ENCODE measurements at regions not wholly inside any gene's neighbourhood (a gene's known extent, or its start where the extent isn't known, plus 50 kb on each side); places are given as distances from the start of the nearest gene placed in this dataset.

DNA sequence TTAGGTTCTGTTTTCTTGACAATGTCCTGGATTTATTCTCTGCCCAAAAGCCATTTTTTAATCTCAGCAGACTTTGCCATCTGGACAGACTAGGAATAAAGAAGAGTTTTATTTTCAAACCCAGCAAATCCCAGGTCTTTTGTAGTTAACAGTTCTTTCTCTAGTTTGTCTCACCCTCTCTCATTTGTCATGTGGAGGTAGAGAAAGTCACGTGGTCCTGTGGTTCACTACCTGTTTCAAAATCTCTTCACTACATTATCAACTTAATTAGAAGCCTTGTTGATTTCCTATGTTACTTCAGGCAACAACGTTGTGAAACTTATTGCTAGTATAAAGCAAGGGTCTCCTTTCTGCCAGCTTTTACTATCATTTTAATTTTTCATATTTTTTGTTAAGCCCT lies 1222.6 kb downstream of the EFNB2 start:
- Histone ChIP-seq H3K9me3 (no peaks in the 10 kb centered on the region), H3K27me3 (no peaks in the 10 kb centered on the region), H3K4me3 (no peak overlapping the region), H3K4me1 (no peaks in the 10 kb centered on the region), H3K36me3 (no peaks in the 10 kb centered on the region), H3K27ac (replicated peaks in 1 of 4) (no peak overlapping the region)
- 81% methylated on average over 2 of the region's 2 CpGs for WGBS
- intact Hi-C loops (cut with DNase I): no loop called here
- no peak for DNase-seq (ENCODE audit: extremely low spot score)
- TF ChIP-seq, protein P1, sequence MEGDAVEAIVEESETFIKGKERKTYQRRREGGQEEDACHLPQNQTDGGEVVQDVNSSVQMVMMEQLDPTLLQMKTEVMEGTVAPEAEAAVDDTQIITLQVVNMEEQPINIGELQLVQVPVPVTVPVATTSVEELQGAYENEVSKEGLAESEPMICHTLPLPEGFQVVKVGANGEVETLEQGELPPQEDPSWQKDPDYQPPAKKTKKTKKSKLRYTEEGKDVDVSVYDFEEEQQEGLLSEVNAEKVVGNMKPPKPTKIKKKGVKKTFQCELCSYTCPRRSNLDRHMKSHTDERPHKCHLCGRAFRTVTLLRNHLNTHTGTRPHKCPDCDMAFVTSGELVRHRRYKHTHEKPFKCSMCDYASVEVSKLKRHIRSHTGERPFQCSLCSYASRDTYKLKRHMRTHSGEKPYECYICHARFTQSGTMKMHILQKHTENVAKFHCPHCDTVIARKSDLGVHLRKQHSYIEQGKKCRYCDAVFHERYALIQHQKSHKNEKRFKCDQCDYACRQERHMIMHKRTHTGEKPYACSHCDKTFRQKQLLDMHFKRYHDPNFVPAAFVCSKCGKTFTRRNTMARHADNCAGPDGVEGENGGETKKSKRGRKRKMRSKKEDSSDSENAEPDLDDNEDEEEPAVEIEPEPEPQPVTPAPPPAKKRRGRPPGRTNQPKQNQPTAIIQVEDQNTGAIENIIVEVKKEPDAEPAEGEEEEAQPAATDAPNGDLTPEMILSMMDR (IDR thresholded peaks at IDR 0.05): no peak
- TF ChIP-seq EP300 (IDR thresholded peaks at IDR 0.05): no peak
- no peak for TF ChIP-seq POLR2A (IDR thresholded peaks at IDR 0.05; ENCODE audit: low read depth)
- TF ChIP-seq POLR2AphosphoS5 (IDR thresholded peaks at IDR 0.05): no peak

DNA sequence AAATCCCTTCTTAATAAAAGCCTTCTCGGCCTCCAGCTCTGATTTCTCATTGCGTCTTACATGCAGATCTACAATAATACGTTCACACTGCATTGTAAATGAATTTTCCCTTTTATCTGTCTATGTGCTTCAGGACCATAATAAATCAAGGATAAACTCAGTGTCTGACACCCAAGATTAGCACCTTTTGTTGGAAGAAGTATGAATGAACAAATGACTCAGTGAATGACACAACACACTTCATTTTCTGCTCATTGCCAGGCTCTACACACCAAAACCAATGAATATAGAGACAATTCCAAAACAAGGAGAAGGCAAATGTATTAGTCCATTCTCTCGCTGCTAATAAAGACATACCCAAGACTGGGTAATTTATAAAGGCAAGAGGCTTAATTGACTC lies 1224.4 kb downstream of the EFNB2 start:
- Histone ChIP-seq H3K36me3 (no peaks in the 10 kb centered on the region), H3K27me3 (no peaks in the 10 kb centered on the region), H3K4me3 (no peak overlapping the region), H3K27ac (replicated peaks in 1 of 4) (no peak overlapping the region), H3K9me3 (no peaks in the 10 kb centered on the region), H3K4me1 (no peaks in the 10 kb centered on the region)
- 96% methylated on average over 4 of the region's 4 CpGs for WGBS
- DNase-seq (ENCODE audit: extremely low spot score): no peak
- TF ChIP-seq POLR2AphosphoS5 (IDR thresholded peaks at IDR 0.05): no peak
- no peak for TF ChIP-seq EP300 (IDR thresholded peaks at IDR 0.05)
- TF ChIP-seq POLR2A (IDR thresholded peaks at IDR 0.05; ENCODE audit: low read depth): no peak
- TF ChIP-seq, protein P1 (IDR thresholded peaks at IDR 0.05): no peak
- intact Hi-C loops (cut with DNase I): no loop called here

DNA sequence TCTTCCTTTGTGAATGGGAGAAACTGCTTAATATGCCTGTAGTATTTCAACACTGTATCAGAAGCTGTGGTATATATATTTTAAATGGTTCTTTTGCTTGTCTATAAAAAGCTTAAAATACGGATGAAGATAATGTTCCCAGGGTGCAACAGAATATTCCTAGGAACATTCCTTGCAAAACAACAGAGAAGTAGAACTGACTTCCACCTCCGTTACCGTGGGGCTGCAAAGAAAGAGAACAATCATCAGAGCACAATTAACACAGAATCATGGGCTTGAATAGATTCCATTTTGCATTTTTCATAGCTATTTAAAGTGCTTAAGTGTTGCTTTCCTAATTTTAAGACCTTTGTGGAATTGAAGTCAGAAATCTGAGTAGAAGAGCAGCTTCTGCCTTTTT lies 1227.7 kb downstream of the EFNB2 start:
- no peak overlapping the region for H3K4me3 ChIP-seq

DNA sequence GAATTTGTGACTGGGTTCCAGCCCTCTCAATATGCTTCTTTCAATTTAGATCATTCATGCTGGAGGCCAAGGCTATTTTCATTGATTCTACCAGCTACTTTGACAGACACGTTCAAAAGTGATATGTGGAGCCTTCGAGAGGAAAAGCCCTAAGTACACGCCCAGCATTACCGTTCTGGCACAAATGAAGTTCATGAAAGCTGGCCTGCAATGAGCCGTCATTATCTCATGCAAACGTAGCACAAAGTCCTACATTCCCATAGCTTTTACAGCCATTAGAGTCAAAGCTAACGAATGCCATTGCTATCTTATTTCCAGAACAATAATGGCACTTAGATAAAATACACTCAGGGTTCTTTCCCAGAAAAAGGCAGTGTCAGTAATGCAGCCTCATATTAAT lies 1237.6 kb downstream of the EFNB2 start:
- Histone ChIP-seq H3K27me3 (no peaks in the 10 kb centered on the region), H3K27ac (replicated peaks in 1 of 4) (no peak overlapping the region), H3K4me1 (no peaks in the 10 kb centered on the region), H3K4me3 (no peak overlapping the region), H3K9me3 (no peaks in the 10 kb centered on the region), H3K36me3 (no peaks in the 10 kb centered on the region)
- intact Hi-C loops (cut with DNase I): no loop called here
- TF ChIP-seq, protein P1 (IDR thresholded peaks at IDR 0.05): no peak
- TF ChIP-seq EP300 (IDR thresholded peaks at IDR 0.05) (no peak), POLR2AphosphoS5 (IDR thresholded peaks at IDR 0.05) (no peak), POLR2A (IDR thresholded peaks at IDR 0.05; ENCODE audit: low read depth) (no peak)
- DNase-seq (ENCODE audit: extremely low spot score): no peak
- 86% methylated on average over 7 of the region's 7 CpGs for WGBS

More for the DNA sequence above, 1227.7 kb downstream of the EFNB2 start:
- no peak for DNase-seq (ENCODE audit: extremely low spot score)
- TF ChIP-seq POLR2A (IDR thresholded peaks at IDR 0.05; ENCODE audit: low read depth) (no peak), POLR2AphosphoS5 (IDR thresholded peaks at IDR 0.05) (no peak), EP300 (IDR thresholded peaks at IDR 0.05) (no peak)
- TF ChIP-seq, protein P1 (IDR thresholded peaks at IDR 0.05): no peak
- H3K4me1 ChIP-seq: no peaks in the 10 kb centered on the region
- intact Hi-C loops (cut with DNase I): no loop called here
- H3K36me3 ChIP-seq: no peaks in the 10 kb centered on the region
- no peaks in the 10 kb centered on the region for H3K27me3 ChIP-seq
- WGBS: 92% methylated on average over 3 of the region's 3 CpGs
- H3K9me3 ChIP-seq: no peaks in the 10 kb centered on the region
- H3K27ac ChIP-seq (replicated peaks in 1 of 4): no peak overlapping the region

DNA sequence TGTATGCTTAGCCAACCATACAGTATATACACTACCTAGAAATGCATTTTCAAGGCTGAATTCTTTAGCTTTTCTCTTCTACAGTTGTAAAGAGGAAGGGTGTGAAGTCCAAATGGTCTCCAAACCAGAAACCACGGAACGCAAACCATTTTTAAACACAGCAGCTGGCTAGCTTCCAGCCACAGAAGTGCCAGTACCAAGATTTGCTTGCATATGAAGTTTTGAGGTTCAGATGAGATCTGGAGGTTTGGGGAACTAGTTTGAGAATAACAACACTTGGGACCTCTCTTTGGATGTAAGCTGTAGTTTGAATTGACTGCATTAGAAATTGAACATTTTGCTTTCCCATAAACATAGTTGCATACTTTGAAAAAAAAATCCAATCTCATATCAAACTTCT lies 1243.5 kb downstream of the EFNB2 start:
- intact Hi-C loops (cut with DNase I): no loop called here
- 78% methylated on average over 2 of the region's 2 CpGs for WGBS
- TF ChIP-seq EP300 (IDR thresholded peaks at IDR 0.05) (no peak), POLR2AphosphoS5 (IDR thresholded peaks at IDR 0.05) (no peak), POLR2A (IDR thresholded peaks at IDR 0.05; ENCODE audit: low read depth) (no peak)
- TF ChIP-seq, protein P1 (IDR thresholded peaks at IDR 0.05): no peak

More for the DNA sequence above, 1243.5 kb downstream of the EFNB2 start:
- no peak overlapping the region for H3K4me3 ChIP-seq
- H3K4me1 ChIP-seq: no peaks in the 10 kb centered on the region
- H3K27me3 ChIP-seq: no peaks in the 10 kb centered on the region
- DNase-seq (ENCODE audit: extremely low spot score): no peak
- no peaks in the 10 kb centered on the region for H3K9me3 ChIP-seq
- H3K27ac ChIP-seq (replicated peaks in 1 of 4): no peak overlapping the region
- H3K36me3 ChIP-seq: no peaks in the 10 kb centered on the region

Measured in esophagus muscularis mucosa (tissue), 4 donors.